ENCODE measurements at regions not wholly inside any gene's neighbourhood (a gene's known extent, or its start where the extent isn't known, plus 50 kb on each side); places are given as distances from the start of the nearest gene placed in this dataset.

- Histone ChIP-seq H3K4me3 (no peak overlapping the region), H3K9me3 (no peaks in the 10 kb centered on the region), H3K27ac (no peak overlapping the region), H3K36me3 (no peaks in the 10 kb centered on the region), H3K27me3 (no peaks in the 10 kb centered on the region), H3K4me1 (no peaks in the 10 kb centered on the region)
- FAIRE-seq = no peak
- no peak for ATAC-seq
- 9% methylated on average over 2 of the region's 2 CpGs for WGBS, 2 donors
- TF ChIP-seq CTCF (IDR thresholded peaks at IDR 0.05) = no peak
- intact Hi-C loops (cut with DNase I) = no loop called here
- DNase-seq = no peak
Measured at GRCh38 chr13:88429862-88430261, 758.7 kb downstream of the SLITRK5 start.

GRCh38 chr13:88434953-88435352 lies 763.8 kb downstream of the SLITRK5 start:
- Histone ChIP-seq H3K4me3 (no peak overlapping the region), H3K4me1 (no peaks in the 10 kb centered on the region), H3K36me3 (no peaks in the 10 kb centered on the region), H3K9me3 (no peaks in the 10 kb centered on the region), H3K27me3 (no peaks in the 10 kb centered on the region), H3K27ac (no peak overlapping the region)
- intact Hi-C loops (cut with DNase I) = no loop called here
- ATAC-seq (no peak), DNase-seq (no peak), FAIRE-seq (no peak)
- 63 to 75% methylated on average over 6 of the region's 6 CpGs for WGBS, 2 donors
- TF ChIP-seq CTCF (IDR thresholded peaks at IDR 0.05) = no peak

GRCh38 chr13:88436974-88437373 lies 765.8 kb downstream of the SLITRK5 start:
- no peak for ATAC-seq
- H3K4me3 ChIP-seq = no peak overlapping the region
- TF ChIP-seq CTCF (IDR thresholded peaks at IDR 0.05) = no peak
- no peaks in the 10 kb centered on the region for H3K36me3 ChIP-seq
- H3K27ac ChIP-seq = no peak overlapping the region
- DNase-seq = no peak
- no peaks in the 10 kb centered on the region for H3K27me3 ChIP-seq
- WGBS, 2 donors = 29 to 69% methylated on average over 1 of the region's 1 CpG
- intact Hi-C loops (cut with DNase I) = no loop called here
- no peaks in the 10 kb centered on the region for H3K4me1 ChIP-seq
- no peak for FAIRE-seq
- H3K9me3 ChIP-seq = no peaks in the 10 kb centered on the region

- Histone ChIP-seq H3K36me3 (no peaks in the 10 kb centered on the region), H3K4me3 (no peak overlapping the region), H3K27ac (no peak overlapping the region), H3K9me3 (no peaks in the 10 kb centered on the region), H3K4me1 (no peaks in the 10 kb centered on the region), H3K27me3 (no peaks in the 10 kb centered on the region)
- no peak for ATAC-seq
- no peak for TF ChIP-seq CTCF (IDR thresholded peaks at IDR 0.05)
- no peak for DNase-seq
- WGBS, 2 donors = 77 to 90% methylated on average over 2 of the region's 2 CpGs
- FAIRE-seq = no peak
- intact Hi-C loops (cut with DNase I) = no loop called here
Measured at GRCh38 chr13:88450515-88450914, 779.3 kb downstream of the SLITRK5 start.

- Histone ChIP-seq H3K27ac (no peak overlapping the region), H3K4me3 (no peak overlapping the region), H3K9me3 (no peaks in the 10 kb centered on the region), H3K27me3 (no peaks in the 10 kb centered on the region), H3K36me3 (no peaks in the 10 kb centered on the region), H3K4me1 (no peaks in the 10 kb centered on the region)
- 81 to 89% methylated on average over 3 of the region's 3 CpGs for WGBS, 2 donors
- intact Hi-C loops (cut with DNase I) = no loop called here
- DNase-seq = no peak
- no peak for ATAC-seq
- no peak for FAIRE-seq
- TF ChIP-seq CTCF (IDR thresholded peaks at IDR 0.05) = no peak
Measured at GRCh38 chr13:88456151-88456550, 785.0 kb downstream of the SLITRK5 start.
